ENCODE measurements at regions not wholly inside any gene's neighbourhood (a gene's known extent, or its start where the extent isn't known, plus 50 kb on each side); places are given as distances from the start of the nearest gene placed in this dataset.

DNA sequence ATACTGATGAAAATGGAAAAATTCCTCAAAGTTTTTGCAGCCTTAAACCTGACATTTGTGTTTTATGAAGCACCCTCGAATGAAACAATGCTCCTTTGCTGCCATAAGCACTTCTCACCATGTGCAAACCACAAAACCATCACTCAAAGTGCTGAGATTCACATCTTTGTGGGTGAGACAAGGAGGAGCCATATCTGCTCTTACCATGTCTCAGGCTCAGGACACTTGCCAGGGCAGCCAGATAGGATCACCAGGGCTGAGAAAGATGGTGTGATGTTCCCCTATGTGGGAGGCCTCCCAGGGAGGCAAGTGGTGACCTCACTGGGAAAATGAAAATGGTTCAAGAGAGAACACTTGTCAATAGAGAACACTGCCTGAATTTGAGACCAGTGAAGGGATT is 120.4 kb downstream of the CCDC34 start (continued):
- peak; percentile 61; the same call in 1 of the 2 replicates for TF ChIP-seq SOX6 (IDR thresholded peaks at IDR 0.05)
- TF ChIP-seq, protein P1, sequence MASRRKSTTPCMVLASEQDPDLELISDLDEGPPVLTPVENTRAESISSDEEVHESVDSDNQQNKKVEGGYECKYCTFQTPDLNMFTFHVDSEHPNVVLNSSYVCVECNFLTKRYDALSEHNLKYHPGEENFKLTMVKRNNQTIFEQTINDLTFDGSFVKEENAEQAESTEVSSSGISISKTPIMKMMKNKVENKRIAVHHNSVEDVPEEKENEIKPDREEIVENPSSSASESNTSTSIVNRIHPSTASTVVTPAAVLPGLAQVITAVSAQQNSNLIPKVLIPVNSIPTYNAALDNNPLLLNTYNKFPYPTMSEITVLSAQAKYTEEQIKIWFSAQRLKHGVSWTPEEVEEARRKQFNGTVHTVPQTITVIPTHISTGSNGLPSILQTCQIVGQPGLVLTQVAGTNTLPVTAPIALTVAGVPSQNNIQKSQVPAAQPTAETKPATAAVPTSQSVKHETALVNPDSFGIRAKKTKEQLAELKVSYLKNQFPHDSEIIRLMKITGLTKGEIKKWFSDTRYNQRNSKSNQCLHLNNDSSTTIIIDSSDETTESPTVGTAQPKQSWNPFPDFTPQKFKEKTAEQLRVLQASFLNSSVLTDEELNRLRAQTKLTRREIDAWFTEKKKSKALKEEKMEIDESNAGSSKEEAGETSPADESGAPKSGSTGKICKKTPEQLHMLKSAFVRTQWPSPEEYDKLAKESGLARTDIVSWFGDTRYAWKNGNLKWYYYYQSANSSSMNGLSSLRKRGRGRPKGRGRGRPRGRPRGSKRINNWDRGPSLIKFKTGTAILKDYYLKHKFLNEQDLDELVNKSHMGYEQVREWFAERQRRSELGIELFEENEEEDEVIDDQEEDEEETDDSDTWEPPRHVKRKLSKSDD (conservative IDR thresholded peaks at IDR 0.05; ENCODE audit: low read length): no peak
- no peak for TF ChIP-seq MYBL2 (IDR thresholded peaks at IDR 0.05; ENCODE audit: low read depth)
- TF ChIP-seq MYBL2 (CRISPR knock-in tag; IDR thresholded peaks at IDR 0.05; ENCODE audit: borderline replicate concordance): no peak
- TF ChIP-seq TCF3 (CRISPR knock-in tag; IDR thresholded peaks at IDR 0.05): peak; percentile 46
- TF ChIP-seq ARNT (IDR thresholded peaks at IDR 0.05): no peak
- TF ChIP-seq ESRRA (IDR thresholded peaks at IDR 0.05; ENCODE audit: borderline replicate concordance, low read depth): peak; percentile 34; the same call in 1 of the 2 replicates
- TF ChIP-seq ASH1L (IDR thresholded peaks at IDR 0.05; ENCODE audit: borderline replicate concordance, low read depth, partially characterized antibody): no peak
- peak; percentile 71 for TF ChIP-seq TEAD4 (IDR thresholded peaks at IDR 0.05; ENCODE audit: low read length)
- TF ChIP-seq TEAD4 (CRISPR knock-in tag; IDR thresholded peaks at IDR 0.05; ENCODE audit: borderline replicate concordance): no peak
- TF ChIP-seq JUND (IDR thresholded peaks at IDR 0.05; ENCODE audit: borderline replicate concordance, low read depth, low read length): 0 out of 2 replicates have a peak, but pooled peaks have one; percentile 3
- TF ChIP-seq JUND (tag; IDR thresholded peaks at IDR 0.05; ENCODE audit: borderline replicate concordance, low read depth, low read length): peak; percentile 58; the same call in 2 of the 3 replicates
- 0 out of 2 replicates have a peak, but pooled peaks have one; percentile 12 for TF ChIP-seq EP300 (IDR thresholded peaks at IDR 0.05; ENCODE audit: low read length)
- peak; percentile 37; the same call in 1 of the 2 replicates for TF ChIP-seq ARID1B (IDR thresholded peaks at IDR 0.05)
- TF ChIP-seq PTRF (tag; IDR thresholded peaks at IDR 0.05): no peak
- no peak for TF ChIP-seq CCAR2 (IDR thresholded peaks at IDR 0.05; ENCODE audit: low read depth, low read length)
- TF ChIP-seq BRD4 (IDR thresholded peaks at IDR 0.05): no peak
- TF ChIP-seq, protein P2, sequence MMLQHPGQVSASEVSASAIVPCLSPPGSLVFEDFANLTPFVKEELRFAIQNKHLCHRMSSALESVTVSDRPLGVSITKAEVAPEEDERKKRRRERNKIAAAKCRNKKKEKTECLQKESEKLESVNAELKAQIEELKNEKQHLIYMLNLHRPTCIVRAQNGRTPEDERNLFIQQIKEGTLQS (IDR thresholded peaks at IDR 0.05): 0 out of 2 replicates have a peak, but pooled peaks have one; percentile 8
- TF ChIP-seq, protein P2 (CRISPR knock-in tag; conservative IDR thresholded peaks at IDR 0.05): no peak
- no peak for TF ChIP-seq NR2F6 (CRISPR knock-in tag; IDR thresholded peaks at IDR 0.05)
- TF ChIP-seq FIP1L1 (IDR thresholded peaks at IDR 0.05; ENCODE audit: low read depth, low read length, poor library complexity, severe bottlenecking): no peak
- TF ChIP-seq KLF16 (IDR thresholded peaks at IDR 0.05): 0 out of 2 replicates have a peak, but pooled peaks have one; percentile 12
- TF ChIP-seq, protein P3, sequence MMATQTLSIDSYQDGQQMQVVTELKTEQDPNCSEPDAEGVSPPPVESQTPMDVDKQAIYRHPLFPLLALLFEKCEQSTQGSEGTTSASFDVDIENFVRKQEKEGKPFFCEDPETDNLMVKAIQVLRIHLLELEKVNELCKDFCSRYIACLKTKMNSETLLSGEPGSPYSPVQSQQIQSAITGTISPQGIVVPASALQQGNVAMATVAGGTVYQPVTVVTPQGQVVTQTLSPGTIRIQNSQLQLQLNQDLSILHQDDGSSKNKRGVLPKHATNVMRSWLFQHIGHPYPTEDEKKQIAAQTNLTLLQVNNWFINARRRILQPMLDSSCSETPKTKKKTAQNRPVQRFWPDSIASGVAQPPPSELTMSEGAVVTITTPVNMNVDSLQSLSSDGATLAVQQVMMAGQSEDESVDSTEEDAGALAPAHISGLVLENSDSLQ (IDR thresholded peaks at IDR 0.05): peak; percentile 45; the same call in 1 of the 2 replicates
- TF ChIP-seq ZNF354B (CRISPR knock-in tag; IDR thresholded peaks at IDR 0.05): no peak
- no peak for TF ChIP-seq NFYB (IDR thresholded peaks at IDR 0.05; ENCODE audit: extremely low read depth, insufficient read length)
- peak; percentile 68; the same call in 1 of the 2 replicates for TF ChIP-seq CTBP1 (IDR thresholded peaks at IDR 0.05; ENCODE audit: borderline replicate concordance)
- TF ChIP-seq NFE2L1 (tag; IDR thresholded peaks at IDR 0.05; ENCODE audit: borderline replicate concordance, low read depth): no peak
- no peak for TF ChIP-seq ZFP36 (IDR thresholded peaks at IDR 0.05; ENCODE audit: low read depth, low read length, partially characterized antibody)

Data from K562 (cell line).